GM19043 (cell line): ENCODE measurements at regions not wholly inside any gene's neighbourhood (a gene's known extent, or its start where the extent isn't known, plus 50 kb on each side); places are given as distances from the start of the nearest gene placed in this dataset.
A peak's percentile ranks its signal among the peaks of the same experiment; 100 is the strongest.
"Not testable (repeated sequence)": the region's sequence is repeated elsewhere in the genome, so short reads cannot be mapped to it uniquely, and the experiment has no call there.

Source experiments
- ATAC-seq: cut with Tn5 transposase; IDR thresholded peaks from one replicate; pipeline ENCODE4 v1.9.1; 2021; ENCODE audit warnings: low read depth; ENCODE audit not compliant: unreplicated experiment

DNA sequence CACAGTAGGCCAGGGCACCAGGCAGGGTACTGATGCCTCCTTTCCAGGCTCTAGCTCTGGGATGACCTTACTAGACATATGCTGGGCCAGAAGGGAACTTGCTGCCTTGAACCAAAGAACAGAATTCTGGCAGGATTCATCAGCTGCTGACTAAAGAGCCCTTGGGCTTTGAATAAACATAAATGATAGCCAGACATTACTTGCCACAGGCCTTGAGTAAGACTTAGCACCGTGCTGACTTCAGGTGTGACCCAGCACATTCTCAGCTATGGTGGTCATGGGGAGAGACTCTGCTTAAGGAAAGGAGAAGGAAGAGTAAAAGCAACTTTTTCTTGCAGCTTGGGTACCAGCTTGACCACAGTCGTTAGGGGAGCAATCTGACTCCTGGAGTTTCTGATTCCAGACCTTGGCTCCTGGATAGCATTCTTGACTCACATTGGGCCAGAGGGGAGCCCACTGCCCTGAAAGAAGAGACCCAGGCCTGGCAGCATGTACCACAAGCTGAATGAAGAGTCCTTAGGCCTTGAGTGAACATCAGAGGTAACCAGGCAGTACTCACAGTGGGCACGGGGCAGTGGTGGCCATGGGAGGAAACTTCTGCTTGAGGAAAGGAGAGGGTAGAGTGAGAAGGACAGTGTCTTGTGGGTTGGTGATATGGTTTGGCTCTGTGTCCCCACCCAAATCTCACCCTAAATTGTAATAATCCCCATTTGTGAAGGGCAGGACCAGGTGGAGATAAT is 926.1 kb upstream of the SORCS1 start:
- ATAC-seq: no peak

- no peak for ATAC-seq
Observed at GRCh38 chr10:108086502-108086901, 922.0 kb upstream of the SORCS1 start.

- ATAC-seq: no peak
Observed at GRCh38 chr10:108082596-108082995, 918.1 kb upstream of the SORCS1 start.

DNA sequence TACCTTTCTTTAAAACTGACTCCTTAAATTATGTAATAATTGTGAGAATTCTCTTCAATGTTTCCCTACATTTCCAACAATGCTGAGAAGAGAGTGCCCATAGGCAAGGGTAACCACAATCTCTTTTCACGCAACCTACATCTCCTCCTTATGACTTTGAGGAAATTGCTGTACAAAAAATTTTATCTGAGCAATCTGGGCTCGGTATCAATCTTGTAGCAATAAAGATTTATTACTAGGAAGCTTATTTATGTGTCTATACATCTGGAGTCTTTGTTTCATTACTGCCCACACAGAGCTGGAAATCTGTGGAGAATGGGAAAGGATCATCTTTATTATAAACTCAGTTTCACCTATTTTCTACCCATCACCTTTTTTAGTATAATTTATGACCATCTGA is 913.8 kb upstream of the SORCS1 start:
- ATAC-seq: no peak

DNA sequence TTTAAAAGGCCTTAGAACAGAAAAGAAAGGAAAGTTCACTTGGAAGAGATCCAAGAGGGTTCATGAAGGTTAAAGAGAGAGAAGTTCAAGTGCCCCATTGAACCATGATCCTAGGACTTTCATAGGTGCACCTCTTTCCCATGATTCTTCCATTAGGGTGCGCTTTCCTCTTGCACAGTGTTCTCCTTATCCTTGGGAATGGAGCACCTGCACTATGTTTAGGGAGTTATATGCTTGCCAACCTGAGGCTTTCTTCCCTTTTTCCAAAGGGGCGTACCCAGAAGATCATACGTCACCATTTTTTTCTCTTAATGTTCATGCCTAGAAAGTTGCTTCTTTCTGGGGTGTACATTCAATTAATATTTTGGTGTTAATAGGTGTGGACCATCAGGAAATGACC is 908.0 kb upstream of the SORCS1 start:
- ATAC-seq: no peak

DNA sequence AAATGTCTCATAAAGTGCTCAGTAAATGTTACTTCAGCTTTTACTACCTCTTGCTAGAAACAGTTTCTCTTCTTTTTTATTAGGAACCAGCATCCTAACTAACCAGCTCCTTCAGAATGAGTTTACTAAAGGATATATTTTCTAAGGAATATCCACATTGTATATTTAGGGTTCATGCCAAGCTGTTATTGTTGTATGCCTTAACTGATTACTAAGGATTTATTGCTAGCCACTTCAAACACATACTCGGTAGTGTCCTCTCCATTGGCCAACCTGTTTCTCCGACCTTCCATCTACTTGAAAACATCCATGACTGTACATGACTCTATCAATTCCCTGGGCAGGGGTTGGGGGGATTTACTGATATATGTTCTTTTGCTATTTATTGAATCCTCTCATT is 906.3 kb upstream of the SORCS1 start:
- ATAC-seq: no peak

DNA sequence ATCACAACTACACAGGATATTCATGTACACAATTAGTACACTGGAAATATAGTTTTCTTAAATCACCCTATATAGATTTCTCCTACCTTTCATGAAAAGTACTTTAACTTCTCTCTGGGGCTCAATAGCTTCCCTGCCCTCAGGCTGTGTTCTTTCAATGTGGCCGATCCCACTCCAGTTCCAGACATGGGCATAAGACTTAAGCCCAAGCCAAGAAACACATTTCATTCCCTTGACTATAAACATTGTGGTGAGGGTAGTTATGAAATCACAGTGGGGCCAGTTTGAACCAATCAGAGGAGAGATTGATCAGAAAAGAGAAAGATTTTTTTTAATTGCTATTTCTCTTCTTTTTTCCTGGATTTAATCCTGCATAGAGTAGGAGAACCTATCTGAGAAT is 904.6 kb upstream of the SORCS1 start:
- no peak for ATAC-seq

DNA sequence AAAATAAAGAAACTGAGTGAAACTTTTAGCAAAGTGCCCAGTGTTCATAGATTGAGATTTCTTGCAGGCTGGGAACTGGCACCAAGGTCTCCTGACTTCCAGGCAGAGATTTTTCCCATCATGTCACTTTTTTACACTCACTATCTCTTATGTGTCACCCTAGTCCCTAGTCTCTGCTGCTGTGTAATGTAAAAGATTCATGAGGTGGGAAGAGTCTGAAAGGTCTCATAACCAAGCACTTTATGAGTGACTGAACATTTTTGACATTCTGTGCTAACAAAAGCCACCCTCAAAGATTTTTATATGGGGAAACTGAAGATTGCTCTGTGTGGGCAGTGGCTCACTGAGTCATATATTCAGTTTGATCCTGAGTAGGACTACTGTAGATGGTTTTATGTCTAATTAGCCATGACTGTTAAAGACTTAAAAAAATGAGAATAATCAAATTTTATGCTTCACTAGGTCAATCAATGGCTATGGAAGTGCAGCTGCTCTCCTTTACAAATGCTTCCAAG is 900.3 kb upstream of the SORCS1 start:
- ATAC-seq: no peak

DNA sequence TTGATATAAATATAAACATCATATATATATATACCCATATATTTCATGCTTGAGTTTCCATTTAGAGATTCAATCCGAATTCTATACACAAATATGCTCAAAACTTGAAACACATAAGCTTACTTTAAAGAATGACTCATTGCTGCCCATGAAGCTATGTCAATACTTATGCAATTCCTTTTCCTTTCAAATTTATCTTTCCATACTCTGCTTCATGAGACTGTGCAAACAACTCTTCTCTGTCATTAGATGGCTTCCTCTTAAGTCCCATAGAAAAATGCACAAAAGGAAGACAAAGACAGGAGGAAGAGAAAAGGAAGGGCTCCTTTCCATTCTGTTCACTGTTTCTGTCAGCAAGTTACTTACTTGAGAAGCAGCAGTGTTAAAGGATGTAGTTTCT is 895.7 kb upstream of the SORCS1 start:
- ATAC-seq: no peak

GRCh38 chr10:108055506-108055905 is 891.0 kb upstream of the SORCS1 start:
- no peak for ATAC-seq

GRCh38 chr10:108052981-108053380 is 888.5 kb upstream of the SORCS1 start:
- ATAC-seq: no peak

- no peak for ATAC-seq
Observed at GRCh38 chr10:108051218-108051617, 886.7 kb upstream of the SORCS1 start.

DNA sequence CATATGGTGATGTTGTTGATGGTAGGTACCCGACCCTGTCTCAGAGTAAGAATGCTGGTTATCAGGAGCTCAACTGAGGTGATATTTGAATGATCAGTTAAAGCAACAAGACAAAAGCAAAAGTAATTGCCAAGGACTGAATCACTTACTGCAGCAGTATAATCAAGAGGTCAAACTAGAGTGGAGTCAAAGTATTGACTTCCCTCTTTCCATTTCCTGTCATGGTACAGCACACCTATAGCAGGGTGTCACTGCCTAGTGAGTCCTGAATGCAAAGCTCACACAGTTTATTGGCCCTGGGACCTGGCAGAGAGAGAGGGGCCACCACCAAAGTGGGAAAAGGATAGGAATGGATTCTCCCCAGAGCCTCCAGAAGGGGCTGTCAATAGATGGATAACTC is 886.1 kb upstream of the SORCS1 start:
- ATAC-seq: no peak

DNA sequence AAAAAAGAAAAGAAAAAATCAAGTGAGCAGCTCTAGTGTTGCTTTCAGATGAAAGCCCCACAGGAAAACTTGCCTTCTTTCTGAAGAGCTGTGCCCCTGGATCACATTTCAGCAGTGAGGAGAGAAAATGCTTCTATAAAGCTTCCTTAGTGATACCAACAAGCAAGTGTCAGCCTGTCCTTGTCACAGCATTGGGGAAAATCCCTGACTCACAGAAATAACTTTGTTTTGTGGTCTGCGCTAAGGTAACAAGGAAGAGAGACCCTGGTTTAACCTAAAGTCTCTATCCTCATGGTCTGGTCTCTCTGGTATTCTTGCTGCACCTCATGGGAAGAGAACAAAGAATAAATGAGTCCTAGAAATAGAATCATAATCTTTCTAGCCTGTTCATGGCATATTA is 885.2 kb upstream of the SORCS1 start:
- no peak for ATAC-seq

DNA sequence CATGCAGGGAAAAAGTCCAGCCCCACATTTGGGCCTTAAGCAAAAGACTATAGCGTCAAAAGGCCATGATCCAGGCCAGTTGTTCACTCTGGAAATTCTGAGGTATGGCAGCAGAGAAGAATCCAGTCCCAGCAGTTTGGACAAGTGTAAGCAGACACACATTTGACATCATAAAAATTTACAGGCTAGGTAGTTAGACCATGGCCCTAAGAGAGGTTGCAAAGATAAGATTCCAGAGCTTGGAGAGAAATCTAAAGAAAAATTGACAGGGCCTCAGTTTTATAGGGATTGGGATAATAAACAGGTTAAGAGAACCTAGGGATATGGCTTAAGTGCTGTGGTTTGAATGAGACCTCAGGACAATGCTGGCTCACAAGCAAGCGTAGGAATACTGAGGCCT is 884.4 kb upstream of the SORCS1 start:
- no peak for ATAC-seq

GRCh38 chr10:108039821-108040584 is 875.5 kb upstream of the SORCS1 start:
- ATAC-seq: no peak

DNA sequence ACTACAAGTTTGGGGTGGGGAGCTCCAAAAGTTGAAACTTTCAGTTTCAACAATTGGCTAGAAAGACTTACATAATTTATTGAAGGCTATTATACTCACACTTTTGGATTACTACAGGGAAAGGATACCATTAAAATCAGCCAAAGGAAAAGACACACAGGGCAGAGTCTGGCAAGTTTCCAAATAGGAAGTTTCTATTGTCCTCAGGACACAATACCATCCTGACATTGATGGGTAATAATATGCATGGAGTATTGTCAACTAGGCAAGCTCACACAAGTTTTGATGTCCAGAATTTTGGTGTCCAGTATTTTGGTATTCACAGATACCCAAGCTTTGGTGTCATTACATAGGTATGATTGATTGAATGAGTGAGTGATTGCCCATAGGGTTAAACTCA is 872.6 kb upstream of the SORCS1 start:
- ATAC-seq: no peak

GRCh38 chr10:108036265-108036664 is 871.8 kb upstream of the SORCS1 start:
- no peak for ATAC-seq

DNA sequence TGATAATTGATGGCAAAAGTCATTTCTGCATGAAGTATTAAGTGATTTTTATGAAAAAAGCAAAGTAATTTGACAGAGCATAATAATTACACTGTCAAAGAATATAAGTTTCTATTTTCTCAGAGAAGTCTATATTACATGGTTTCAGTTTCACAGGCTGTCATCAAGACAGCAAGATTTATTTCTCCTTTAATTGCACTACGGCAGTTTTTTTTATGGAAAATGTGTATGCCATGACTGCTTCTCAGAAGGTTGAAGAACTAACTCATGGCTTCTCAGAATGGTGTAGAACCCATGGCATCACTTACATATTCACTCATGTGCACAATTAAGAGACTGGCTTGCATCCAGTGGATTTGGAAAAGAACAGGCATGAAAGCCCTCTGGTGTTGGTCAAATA is 870.3 kb upstream of the SORCS1 start:
- ATAC-seq: no peak

DNA sequence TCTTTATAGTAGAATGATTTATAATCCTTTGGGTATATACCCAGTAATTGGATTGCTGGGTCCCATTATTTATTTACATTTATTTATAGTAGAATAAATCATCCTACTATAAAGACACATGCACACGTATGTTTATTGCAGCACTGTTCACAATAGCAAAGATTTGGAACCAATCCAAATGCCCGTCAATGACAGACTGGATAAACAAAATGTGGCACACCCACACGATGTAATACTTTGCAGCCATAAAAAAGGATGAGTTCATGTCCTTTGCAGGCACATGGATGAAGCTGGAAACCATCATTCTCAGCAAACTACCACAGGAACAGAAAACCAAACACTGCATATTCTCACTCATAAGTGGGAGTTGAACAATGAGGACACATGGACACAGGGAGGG is 869.0 kb upstream of the SORCS1 start:
- not testable (repeated sequence) for ATAC-seq

- ATAC-seq: no peak
Observed at GRCh38 chr10:108031505-108031904, 867.0 kb upstream of the SORCS1 start.

- peak; percentile 80 for ATAC-seq
Observed at GRCh38 chr10:108014902-108015177, 850.3 kb upstream of the SORCS1 start.
